ENCODE measurements at regions not wholly inside any gene's neighbourhood (a gene's known extent, or its start where the extent isn't known, plus 50 kb on each side); places are given as distances from the start of the nearest gene placed in this dataset.
"Not testable (repeated sequence)": the region's sequence is repeated elsewhere in the genome, so short reads cannot be mapped to it uniquely, and the experiment has no call there.

DNA sequence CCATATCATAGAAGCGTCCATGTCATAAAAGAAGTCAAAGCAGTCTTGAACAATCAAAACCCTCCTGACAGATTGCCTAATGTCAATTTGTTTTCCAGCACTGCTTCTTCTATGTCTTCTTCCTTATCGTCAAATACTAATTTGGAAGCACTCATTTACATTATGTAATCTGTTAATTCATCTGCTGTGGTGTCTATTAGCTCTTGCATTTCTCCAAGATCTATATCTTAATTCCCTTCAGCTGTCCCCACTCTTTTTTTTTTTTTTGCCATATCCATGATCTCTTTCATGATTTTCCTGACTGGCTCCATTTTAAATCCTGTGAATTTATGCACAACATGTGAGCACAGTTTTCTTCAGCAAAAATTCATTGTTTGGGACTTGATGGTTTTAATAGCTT is 560.5 kb upstream of the ARPP21 start:
- TF ChIP-seq POLR2A (IDR thresholded peaks at IDR 0.05; ENCODE audit: low read length): no peak
- no peak for TF ChIP-seq GATA1 (IDR thresholded peaks at IDR 0.05; ENCODE audit: low read depth, low read length)
- DNase-seq: no peak

DNA sequence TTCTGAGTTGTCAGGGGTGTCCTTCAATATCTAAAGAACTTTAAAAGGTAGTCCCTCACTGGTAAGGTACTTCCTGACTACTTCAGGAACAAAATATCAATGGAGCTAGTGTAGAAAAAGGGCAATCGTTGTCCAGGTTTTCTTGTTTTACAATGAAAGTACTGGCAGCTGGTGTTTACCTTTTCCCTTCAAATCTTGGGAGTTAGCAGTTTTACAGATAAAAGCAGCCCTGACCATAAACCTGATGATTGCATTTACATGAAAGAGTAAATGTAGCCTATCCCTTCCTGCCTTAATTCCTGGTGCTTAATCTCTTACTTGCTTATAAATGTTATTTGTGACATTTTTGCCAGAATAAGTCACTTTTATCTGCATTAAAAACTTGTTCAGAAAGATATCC is 559.9 kb upstream of the ARPP21 start:
- TF ChIP-seq GATA1 (IDR thresholded peaks at IDR 0.05; ENCODE audit: low read depth, low read length): no peak
- no peak for TF ChIP-seq POLR2A (IDR thresholded peaks at IDR 0.05; ENCODE audit: low read length)
- DNase-seq: no peak

- DNase-seq: no peak
- no peak for TF ChIP-seq POLR2A (IDR thresholded peaks at IDR 0.05; ENCODE audit: low read length)
- TF ChIP-seq GATA1 (IDR thresholded peaks at IDR 0.05; ENCODE audit: low read depth, low read length): no peak
Observed at GRCh38 chr3:35081899-35082298, 557.4 kb upstream of the ARPP21 start.

GRCh38 chr3:35088943-35089342 is 550.4 kb upstream of the ARPP21 start:
- TF ChIP-seq GATA1 (IDR thresholded peaks at IDR 0.05; ENCODE audit: low read depth, low read length) (no peak), POLR2A (IDR thresholded peaks at IDR 0.05; ENCODE audit: low read length) (no peak)
- no peak for DNase-seq

DNA sequence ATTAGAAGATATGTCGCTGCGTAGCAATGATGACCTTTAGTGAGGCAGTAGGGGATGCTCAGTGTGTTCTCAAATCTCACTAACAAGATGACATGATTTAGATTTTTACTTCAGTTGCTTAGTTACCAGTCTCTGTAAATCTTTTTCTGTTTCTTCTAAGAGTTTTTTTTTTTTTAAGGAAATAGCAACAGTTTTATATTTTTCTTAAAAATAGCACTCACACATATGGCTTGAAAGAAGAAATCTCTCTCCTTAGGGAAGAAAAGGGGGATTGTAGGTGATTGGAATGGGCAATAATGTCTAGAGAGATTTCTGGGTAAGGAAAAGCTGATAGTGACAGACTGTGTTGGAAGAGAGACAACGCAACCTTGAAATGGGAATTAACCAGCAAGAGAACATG is 524.6 kb upstream of the ARPP21 start:
- no peak for DNase-seq
- no peak for TF ChIP-seq GATA1 (IDR thresholded peaks at IDR 0.05; ENCODE audit: low read depth, low read length)
- no peak for TF ChIP-seq POLR2A (IDR thresholded peaks at IDR 0.05; ENCODE audit: low read length)

DNA sequence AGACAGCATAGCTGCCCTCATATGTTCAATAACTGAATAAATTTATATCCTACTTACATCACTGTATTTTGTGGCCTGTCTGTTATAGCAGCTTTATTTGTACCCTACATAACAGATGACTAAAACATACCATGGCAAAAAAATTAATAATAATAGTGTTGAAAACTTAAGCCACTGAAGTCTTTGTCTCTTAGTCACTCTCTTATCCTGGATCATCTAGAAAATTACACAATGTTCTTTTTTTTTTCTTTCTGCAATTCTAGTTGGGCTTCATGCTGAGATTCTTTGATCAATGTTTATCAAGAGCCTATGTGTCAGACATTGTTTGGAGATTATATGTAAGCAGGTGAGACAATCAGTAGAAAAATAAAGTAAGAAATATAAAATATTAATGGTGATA is 519.3 kb upstream of the ARPP21 start:
- TF ChIP-seq POLR2A (IDR thresholded peaks at IDR 0.05; ENCODE audit: low read length) (no peak), GATA1 (IDR thresholded peaks at IDR 0.05; ENCODE audit: low read depth, low read length) (no peak)
- DNase-seq: no peak

DNA sequence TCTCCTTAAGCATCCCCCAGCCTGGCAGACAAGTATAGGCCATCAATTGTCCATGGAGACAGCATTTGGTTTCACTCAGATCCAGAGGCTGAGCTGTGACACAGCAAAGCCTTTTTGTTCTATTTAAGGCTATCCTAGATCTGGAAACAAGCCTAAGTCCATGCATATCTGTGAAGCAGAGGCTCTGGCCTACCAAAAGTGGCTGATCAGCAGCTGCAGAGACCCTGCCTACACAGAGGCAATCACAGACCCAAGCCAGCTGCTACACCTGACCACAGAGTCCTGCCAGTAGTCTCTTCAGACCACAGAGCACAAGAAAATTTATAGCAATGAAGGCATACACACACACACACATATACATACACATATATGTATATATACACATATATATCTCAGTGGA is 501.7 kb upstream of the ARPP21 start:
- TF ChIP-seq POLR2A (IDR thresholded peaks at IDR 0.05; ENCODE audit: low read length): no peak
- no peak for TF ChIP-seq GATA1 (IDR thresholded peaks at IDR 0.05; ENCODE audit: low read depth, low read length)
- no peak for DNase-seq

DNA sequence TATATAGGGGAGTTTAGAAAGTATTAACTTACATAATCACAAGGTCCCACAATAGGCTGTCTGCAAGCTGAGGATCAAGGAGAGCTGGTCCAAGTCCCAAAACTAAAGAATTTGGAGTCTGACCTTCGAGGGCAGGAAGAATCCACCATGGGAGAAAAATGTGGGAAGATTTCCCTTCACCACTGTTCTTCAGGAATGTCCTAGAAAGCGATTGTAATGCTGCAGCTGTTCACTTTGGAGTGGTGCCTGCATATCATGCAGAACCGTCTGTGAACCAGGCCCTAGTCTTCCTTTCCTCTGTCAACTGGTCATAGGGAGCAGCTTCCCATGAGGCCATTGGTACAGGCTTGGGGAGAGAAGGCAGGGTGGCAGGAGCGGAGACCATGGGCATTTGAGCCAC is 497.9 kb upstream of the ARPP21 start:
- TF ChIP-seq GATA1 (IDR thresholded peaks at IDR 0.05; ENCODE audit: low read depth, low read length): no peak
- TF ChIP-seq POLR2A (IDR thresholded peaks at IDR 0.05; ENCODE audit: low read length): no peak
- DNase-seq: no peak

DNA sequence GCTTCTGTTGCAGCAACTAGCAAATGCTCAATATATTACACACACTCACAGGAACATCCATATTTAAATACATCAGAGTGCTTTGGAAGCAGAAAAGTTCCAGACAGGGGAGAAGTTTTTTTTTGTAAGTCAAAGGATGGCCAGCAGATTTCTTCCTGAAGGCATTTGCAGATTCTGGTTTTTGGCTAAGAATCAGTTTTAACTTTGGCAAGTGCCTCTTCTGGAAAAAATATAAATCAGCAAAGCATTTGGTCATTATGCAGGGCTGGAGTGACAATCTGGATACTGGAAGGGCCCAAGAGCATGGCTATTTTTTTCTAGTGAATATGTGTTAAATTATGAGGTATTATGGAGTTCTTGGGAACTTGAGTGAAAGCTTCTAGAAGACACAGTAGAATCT is 495.3 kb upstream of the ARPP21 start:
- DNase-seq: no peak
- TF ChIP-seq POLR2A (IDR thresholded peaks at IDR 0.05; ENCODE audit: low read length) (no peak), GATA1 (IDR thresholded peaks at IDR 0.05; ENCODE audit: low read depth, low read length) (no peak)

GRCh38 chr3:35146256-35147035 is 492.9 kb upstream of the ARPP21 start:
- not testable (repeated sequence) for DNase-seq

- no peak for DNase-seq
- TF ChIP-seq GATA1 (IDR thresholded peaks at IDR 0.05; ENCODE audit: low read depth, low read length) (no peak), POLR2A (IDR thresholded peaks at IDR 0.05; ENCODE audit: low read length) (no peak)
Observed at GRCh38 chr3:35183927-35184675, 455.2 kb upstream of the ARPP21 start.

DNA sequence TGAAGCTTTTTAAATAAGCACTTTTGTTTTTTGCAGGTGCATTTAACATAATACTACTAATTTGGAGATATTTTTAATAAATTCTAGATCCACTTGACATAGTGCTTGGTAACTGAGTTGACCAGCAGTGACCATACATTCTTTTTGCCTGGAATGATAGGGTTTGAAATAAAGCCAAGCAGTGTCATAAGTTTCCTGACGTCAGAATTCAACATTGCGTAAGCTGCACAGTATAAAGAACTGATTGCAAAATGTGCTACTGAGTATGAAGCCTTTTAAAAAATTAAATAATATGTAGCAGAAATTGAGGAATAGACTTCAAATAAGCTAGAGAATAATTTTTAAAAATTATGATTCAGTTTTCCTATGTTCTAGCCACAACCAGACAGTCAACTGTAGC is 454.6 kb upstream of the ARPP21 start:
- TF ChIP-seq GATA1 (IDR thresholded peaks at IDR 0.05; ENCODE audit: low read depth, low read length): no peak
- no peak for TF ChIP-seq POLR2A (IDR thresholded peaks at IDR 0.05; ENCODE audit: low read length)
- DNase-seq: no peak

- no peak for TF ChIP-seq GATA1 (IDR thresholded peaks at IDR 0.05; ENCODE audit: low read depth, low read length)
- TF ChIP-seq POLR2A (IDR thresholded peaks at IDR 0.05; ENCODE audit: low read length): no peak
Observed at GRCh38 chr3:35187908-35188307, 451.4 kb upstream of the ARPP21 start.

GRCh38 chr3:35194666-35195065 is 444.7 kb upstream of the ARPP21 start:
- TF ChIP-seq POLR2A (IDR thresholded peaks at IDR 0.05; ENCODE audit: low read length) (no peak), GATA1 (IDR thresholded peaks at IDR 0.05; ENCODE audit: low read depth, low read length) (no peak)
- no peak for DNase-seq

More at GRCh38 chr3:35187908-35188307, 451.4 kb upstream of the ARPP21 start:
- no peak for DNase-seq

DNA sequence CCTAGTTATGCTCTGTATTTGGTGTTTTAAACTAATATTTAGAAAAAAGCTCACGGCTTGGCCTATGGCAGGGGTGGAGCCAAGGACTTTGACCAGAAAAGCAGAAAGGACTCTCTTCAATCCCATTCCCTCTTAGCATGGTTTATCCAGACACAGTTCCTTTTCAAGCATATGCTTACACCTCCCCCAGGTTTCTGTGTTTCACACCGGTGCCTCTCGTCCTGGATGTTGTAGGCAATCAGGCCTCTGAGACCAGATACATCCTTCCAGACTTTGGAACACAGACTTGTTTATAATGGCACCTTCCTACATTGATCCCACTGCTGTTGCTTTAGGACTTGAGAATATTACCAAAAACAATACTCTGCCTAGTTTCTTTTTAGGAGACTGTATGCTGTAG is 440.5 kb upstream of the ARPP21 start:
- DNase-seq: no peak

More for the DNA sequence above, 440.5 kb upstream of the ARPP21 start:
- TF ChIP-seq POLR2A (IDR thresholded peaks at IDR 0.05; ENCODE audit: low read length) (no peak), GATA1 (IDR thresholded peaks at IDR 0.05; ENCODE audit: low read depth, low read length) (no peak)
